GM10248 (cell line): ENCODE measurements at regions not wholly inside any gene's neighbourhood (a gene's known extent, or its start where the extent isn't known, plus 50 kb on each side); places are given as distances from the start of the nearest gene placed in this dataset.

Source experiments
- CTCF ChIA-PET: fragments of 300-600 bp; sonication (Branson Sonifier 250); formaldehyde crosslinking; extraction: SDS; loops from one replicate; lab custom pipeline; 2021; ENCODE audit warnings: antibody characterized with exemption; lab: Yijun Ruan, JAX
- POLR2A ChIA-PET: fragments of 350-650 bp; sonication (Branson Sonifier 250); formaldehyde crosslinking; extraction: SDS; loops from one replicate; lab custom pipeline; 2020; ENCODE audit warnings: antibody characterized with exemption; lab: Yijun Ruan, JAX
- DNase-seq: peaks from one replicate; pipeline ENCODE4 v3.0.0; 2012; ENCODE audit errors: extremely low spot score
- TF ChIP-seq, protein P1 (sequence below): IDR thresholded peaks from 2 replicates; pipeline ENCODE4 v1.5.1; 2012; ENCODE audit warnings: mild to moderate bottlenecking, low read depth; ENCODE audit errors: extremely low read depth, missing control alignments, control extremely low read depth

DNA sequence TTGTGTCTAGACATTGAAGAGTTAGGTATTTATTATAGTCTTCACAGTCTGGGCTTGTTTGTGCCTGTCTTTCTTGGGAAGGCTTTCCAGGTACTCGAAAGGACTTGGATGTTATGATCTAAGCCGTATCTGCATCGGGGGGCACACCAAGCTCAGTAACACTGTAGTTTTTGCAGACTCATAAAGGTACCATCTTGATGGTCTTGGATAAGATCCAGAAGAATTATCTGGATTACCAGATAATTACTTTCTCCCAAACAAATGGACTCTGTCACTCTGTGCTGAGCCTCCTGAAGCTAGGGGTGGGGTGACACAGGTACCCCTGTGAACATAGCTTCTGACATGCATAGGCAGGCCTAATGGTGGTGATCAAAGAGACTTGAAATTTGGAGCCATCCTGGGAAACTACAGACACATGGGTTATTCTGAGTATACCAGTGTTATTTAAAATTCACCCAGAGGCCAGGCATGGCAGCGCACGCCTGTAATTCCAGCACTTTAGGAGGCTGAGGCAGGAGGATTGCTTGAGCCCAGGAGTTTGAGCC lies 238.6 kb upstream of the TPM1 start:
- ChIA-PET CTCF (interaction anchor here (1.1 to 1.2 kb wide), 2 partner anchors 10 to 244 kb away, joined by 3 to 5 read pairs; no protein-coding TSS in a partner anchor), POLR2A (no interaction called here)
- DNase-seq, result no peak
- TF ChIP-seq, protein P1, sequence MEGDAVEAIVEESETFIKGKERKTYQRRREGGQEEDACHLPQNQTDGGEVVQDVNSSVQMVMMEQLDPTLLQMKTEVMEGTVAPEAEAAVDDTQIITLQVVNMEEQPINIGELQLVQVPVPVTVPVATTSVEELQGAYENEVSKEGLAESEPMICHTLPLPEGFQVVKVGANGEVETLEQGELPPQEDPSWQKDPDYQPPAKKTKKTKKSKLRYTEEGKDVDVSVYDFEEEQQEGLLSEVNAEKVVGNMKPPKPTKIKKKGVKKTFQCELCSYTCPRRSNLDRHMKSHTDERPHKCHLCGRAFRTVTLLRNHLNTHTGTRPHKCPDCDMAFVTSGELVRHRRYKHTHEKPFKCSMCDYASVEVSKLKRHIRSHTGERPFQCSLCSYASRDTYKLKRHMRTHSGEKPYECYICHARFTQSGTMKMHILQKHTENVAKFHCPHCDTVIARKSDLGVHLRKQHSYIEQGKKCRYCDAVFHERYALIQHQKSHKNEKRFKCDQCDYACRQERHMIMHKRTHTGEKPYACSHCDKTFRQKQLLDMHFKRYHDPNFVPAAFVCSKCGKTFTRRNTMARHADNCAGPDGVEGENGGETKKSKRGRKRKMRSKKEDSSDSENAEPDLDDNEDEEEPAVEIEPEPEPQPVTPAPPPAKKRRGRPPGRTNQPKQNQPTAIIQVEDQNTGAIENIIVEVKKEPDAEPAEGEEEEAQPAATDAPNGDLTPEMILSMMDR, result no peak

DNA sequence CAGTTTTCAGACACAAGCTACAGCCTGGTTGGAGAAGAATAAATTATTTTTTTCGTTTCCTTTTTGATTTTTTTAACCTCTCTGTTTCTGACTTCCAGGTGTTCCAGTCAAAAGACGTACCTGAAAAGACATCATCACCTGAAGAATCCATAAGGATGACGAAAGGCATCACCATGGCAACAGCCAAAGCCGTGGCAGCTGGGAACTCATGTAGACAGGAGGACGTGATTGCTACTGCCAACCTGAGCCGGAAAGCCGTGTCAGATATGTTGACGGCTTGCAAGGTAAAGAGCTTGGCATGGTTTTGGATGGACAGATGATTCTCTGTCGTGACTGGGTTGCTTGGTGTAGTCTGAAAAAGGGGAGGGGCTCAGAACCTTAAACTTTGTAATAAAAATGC lies 237.0 kb upstream of the TPM1 start:
- POLR2A ChIA-PET, result no interaction called here

DNA sequence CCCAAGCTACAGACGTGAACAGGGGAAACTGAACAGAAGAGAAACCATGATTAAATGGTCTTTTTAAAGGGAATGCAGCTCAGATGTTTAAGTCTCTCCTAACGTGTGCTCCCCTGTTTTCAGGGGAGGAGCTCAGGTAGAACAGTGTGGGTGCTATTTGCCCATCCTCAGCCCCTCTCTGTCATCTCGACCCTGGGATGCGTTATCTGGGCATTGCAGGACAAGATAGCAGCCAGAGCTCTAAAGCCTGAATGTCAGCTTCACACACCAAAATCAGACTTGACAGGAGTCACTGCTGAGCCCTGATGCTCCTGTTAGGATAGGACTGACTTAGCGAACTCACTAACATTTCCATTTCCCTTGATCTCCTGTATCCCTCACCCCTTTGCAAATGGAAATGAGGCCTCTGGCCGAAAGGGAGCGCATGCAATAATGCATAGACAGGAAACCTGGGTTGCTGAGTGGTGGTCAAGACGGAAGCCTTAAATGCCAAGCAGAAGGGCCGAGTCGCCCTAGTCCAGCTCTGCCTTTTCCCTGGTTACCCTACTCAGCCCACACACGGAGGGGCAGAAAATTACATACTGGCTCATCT lies 234.9 kb upstream of the TPM1 start:
- TF ChIP-seq, protein P1, result no peak
- ChIA-PET CTCF (interaction anchor here (1.3 kb wide), 1 partner anchor 8 kb away, joined by 4 read pairs; no protein-coding TSS in a partner anchor), POLR2A (no interaction called here)
- no peak for DNase-seq

More for the DNA sequence above, 237.0 kb upstream of the TPM1 start:
- DNase-seq, result no peak
- CTCF ChIA-PET, result no interaction called here
- TF ChIP-seq, protein P1, result no peak

DNA sequence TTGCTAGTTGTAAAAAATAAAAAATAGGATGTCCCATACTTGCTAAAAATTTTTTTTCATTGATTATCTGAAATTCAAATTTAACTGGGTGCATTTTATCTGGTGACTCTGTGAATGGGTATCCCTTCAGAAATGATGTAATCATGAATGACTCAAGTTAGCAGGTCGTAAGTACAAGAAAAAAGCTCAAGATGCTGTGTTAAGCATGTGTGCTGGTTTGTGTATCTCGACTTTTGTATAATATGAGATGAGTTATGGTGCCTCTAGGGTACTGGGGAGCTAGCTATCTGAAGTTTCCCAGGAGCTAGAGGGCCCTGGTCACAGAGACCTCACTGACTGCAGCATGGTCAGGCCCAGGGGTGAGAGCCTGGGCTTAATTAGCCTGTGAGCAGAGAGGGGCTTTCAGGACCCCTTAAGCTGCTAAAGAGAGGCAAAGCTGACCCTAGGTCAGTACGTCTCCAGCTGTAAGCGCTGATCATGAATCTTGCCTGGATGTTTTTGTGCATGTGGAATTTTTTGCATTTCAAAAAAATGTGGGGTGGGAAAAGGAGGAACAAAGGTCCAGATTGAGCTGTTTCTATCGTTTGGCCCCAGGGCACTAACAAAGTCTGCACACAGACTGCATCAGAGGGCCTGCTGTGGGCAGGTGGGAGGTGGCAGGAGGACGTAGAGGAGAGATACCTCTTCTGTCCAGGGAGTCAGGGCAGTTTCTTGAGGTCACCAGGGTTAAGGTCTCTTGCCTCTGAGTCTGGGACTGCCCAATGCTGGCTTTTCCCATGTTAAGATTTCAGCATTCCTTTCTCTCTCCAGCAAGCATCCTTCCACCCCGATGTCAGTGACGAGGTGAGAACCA lies 233.2 kb upstream of the TPM1 start:
- POLR2A ChIA-PET, result no interaction called here
- no peak for DNase-seq
- TF ChIP-seq, protein P1, result no peak
- CTCF ChIA-PET, result interaction anchor here (1.5 kb wide), 1 partner anchor 239 kb away, joined by 4 read pairs; no protein-coding TSS in a partner anchor

GRCh38 chr15:62809968-62810260 lies 232.6 kb upstream of the TPM1 start:
- TF ChIP-seq, protein P1, result no peak
- DNase-seq, result no peak
- ChIA-PET POLR2A (no interaction called here), CTCF (interaction anchor here (1.5 kb wide), 2 partner anchors 10 to 238 kb away, joined by 3 to 4 read pairs; no protein-coding TSS in a partner anchor)

DNA sequence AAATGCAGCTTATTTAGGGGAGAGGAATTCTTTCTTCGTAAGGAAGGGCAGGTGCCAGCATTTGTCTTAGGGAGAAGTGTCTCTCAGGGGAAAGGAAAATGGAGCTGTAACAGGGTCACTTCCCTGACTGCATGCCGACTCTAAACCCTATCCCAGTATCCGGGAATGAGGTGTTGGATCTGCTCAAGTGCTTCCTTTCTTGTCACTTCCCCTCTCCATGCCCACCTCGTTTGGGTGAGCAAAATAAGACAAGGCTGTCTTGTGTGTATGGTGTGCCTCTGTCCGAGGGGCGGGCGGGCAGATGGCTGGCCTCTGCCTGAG lies 230.1 kb upstream of the TPM1 start:
- CTCF ChIA-PET, result no interaction called here
- TF ChIP-seq, protein P1, result no peak
- no peak for DNase-seq
- POLR2A ChIA-PET, result no interaction called here
